HEK293T (cell line): ENCODE measurements at regions not wholly inside any gene's neighbourhood (a gene's known extent, or its start where the extent isn't known, plus 50 kb on each side); places are given as distances from the start of the nearest gene placed in this dataset.
"Not testable (repeated sequence)": the region's sequence is repeated elsewhere in the genome, so short reads cannot be mapped to it uniquely, and the experiment has no call there.

Source experiments
- CTCF ChIA-PET: fragments of 350-600 bp; formaldehyde crosslinking; extraction: SDS; loops from one replicate; lab custom pipeline; 2021; ENCODE audit warnings: antibody characterized with exemption, inconsistent platforms; lab: Yijun Ruan, JAX
- POLR2A ChIA-PET: fragments of 350-600 bp; formaldehyde crosslinking; extraction: SDS; loops from one replicate; lab custom pipeline; 2020; ENCODE audit warnings: antibody characterized with exemption, inconsistent platforms; lab: Yijun Ruan, JAX
- DNase-seq: peaks from one replicate; pipeline ENCODE4 v3.0.0; 2012; ENCODE audit warnings: mixed read lengths; ENCODE audit errors: extremely low spot score
- ARNT ChIP-seq: fragments of 450-650 bp; IDR thresholded peaks from 2 replicates; pipeline ENCODE4 v1.6.1; 2017; ENCODE audit warnings: mild to moderate bottlenecking
- BHLHE40 ChIP-seq: fragments of 450-650 bp; IDR thresholded peaks from 2 replicates; pipeline ENCODE4 v1.6.1; 2016; ENCODE audit warnings: mild to moderate bottlenecking, moderate library complexity, borderline replicate concordance
- CTBP1 ChIP-seq: fragments of 450-650 bp; IDR thresholded peaks from 2 replicates; pipeline ENCODE4 v1.6.1; 2016; ENCODE audit warnings: borderline replicate concordance
- ELF4 ChIP-seq: fragments of 450-650 bp; IDR thresholded peaks from 2 replicates; pipeline ENCODE4 v1.6.1; 2017; ENCODE audit warnings: antibody characterized with exemption
- FOXA1 ChIP-seq: fragments of 450-650 bp; IDR thresholded peaks from 2 replicates; pipeline ENCODE4 v1.6.1; 2016; ENCODE audit warnings: mild to moderate bottlenecking
- FOXK2 ChIP-seq: fragments of 450-650 bp; IDR thresholded peaks from 2 replicates; pipeline ENCODE4 v1.6.1; 2016; ENCODE audit warnings: mild to moderate bottlenecking
- FOXM1 ChIP-seq: fragments of 450-650 bp; IDR thresholded peaks from 2 replicates; pipeline ENCODE4 v1.6.1; 2017; ENCODE audit warnings: mild to moderate bottlenecking, borderline replicate concordance
- HDGF ChIP-seq: fragments of 450-650 bp; IDR thresholded peaks from 2 replicates; pipeline ENCODE4 v1.6.1; 2017; ENCODE audit warnings: antibody characterized with exemption, borderline replicate concordance
- L3MBTL2 ChIP-seq: fragments of 450-650 bp; conservative IDR thresholded peaks from 2 replicates; pipeline ENCODE4 v1.6.1; 2016; ENCODE audit warnings: mild to moderate bottlenecking
- LEF1 ChIP-seq: fragments of 450-650 bp; IDR thresholded peaks from 2 replicates; pipeline ENCODE4 v1.6.1; 2017; ENCODE audit warnings: mild to moderate bottlenecking, borderline replicate concordance
- NFRKB ChIP-seq: fragments of 450-650 bp; IDR thresholded peaks from 2 replicates; pipeline ENCODE4 v1.6.1; 2016; ENCODE audit warnings: mild to moderate bottlenecking, moderate library complexity
- SP1 ChIP-seq: fragments of 450-650 bp; IDR thresholded peaks from 2 replicates; pipeline ENCODE4 v1.6.1; 2017
- SUZ12 ChIP-seq: fragments of 450-650 bp; IDR thresholded peaks from 2 replicates; pipeline ENCODE4 v1.6.1; 2016; ENCODE audit warnings: mild to moderate bottlenecking
- TARDBP ChIP-seq: fragments of 450-650 bp; IDR thresholded peaks from 2 replicates; pipeline ENCODE4 v1.6.1; 2016
- ZNF384 ChIP-seq: fragments of 450-650 bp; IDR thresholded peaks from 2 replicates; pipeline ENCODE4 v1.6.1; 2016
- TF ChIP-seq, protein P1 (sequence below): fragments of 450-650 bp; IDR thresholded peaks from 2 replicates; pipeline ENCODE4 v1.6.1; 2016

- no peak for DNase-seq
- ChIA-PET POLR2A (no interaction called here), CTCF (no interaction called here)
- TF ChIP-seq LEF1 (no peak), BHLHE40 (no peak), CTBP1 (no peak), HDGF (no peak), FOXM1 (no peak), FOXA1 (no peak), FOXK2 (no peak), L3MBTL2 (no peak), SP1 (no peak)
- TF ChIP-seq, protein P1, sequence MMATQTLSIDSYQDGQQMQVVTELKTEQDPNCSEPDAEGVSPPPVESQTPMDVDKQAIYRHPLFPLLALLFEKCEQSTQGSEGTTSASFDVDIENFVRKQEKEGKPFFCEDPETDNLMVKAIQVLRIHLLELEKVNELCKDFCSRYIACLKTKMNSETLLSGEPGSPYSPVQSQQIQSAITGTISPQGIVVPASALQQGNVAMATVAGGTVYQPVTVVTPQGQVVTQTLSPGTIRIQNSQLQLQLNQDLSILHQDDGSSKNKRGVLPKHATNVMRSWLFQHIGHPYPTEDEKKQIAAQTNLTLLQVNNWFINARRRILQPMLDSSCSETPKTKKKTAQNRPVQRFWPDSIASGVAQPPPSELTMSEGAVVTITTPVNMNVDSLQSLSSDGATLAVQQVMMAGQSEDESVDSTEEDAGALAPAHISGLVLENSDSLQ: no peak
Observed at GRCh38 chr21:35473496-35473895, 424.4 kb upstream of the RUNX1 start.

GRCh38 chr21:35470522-35470921, 421.4 kb upstream of the RUNX1 start:
- ChIA-PET CTCF (no interaction called here), POLR2A (no interaction called here)
- DNase-seq: no peak
- no peak for TF ChIP-seq FOXA1

DNA sequence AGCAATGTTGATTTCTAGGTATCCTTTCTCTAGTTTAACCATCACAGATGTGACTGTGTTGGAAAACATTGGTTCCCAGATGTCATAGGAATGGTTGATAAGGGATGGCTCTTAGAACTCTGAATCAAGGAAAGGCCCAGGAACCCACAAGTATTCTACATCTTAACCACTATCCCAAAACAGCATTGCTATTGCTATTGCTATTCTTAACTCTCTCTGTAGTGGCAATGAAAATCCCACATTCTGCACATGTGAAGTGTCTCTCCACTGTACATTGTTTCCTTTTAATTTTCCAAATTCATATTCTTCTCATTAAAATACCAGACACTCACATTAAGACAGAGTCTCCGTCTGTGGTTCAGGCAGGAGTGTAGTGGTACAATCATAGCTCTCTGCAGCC, 420.4 kb upstream of the RUNX1 start:
- ChIA-PET CTCF (no interaction called here), POLR2A (no interaction called here)
- TF ChIP-seq, protein P1: no peak
- TF ChIP-seq L3MBTL2 (no peak), HDGF (no peak), ZNF384 (no peak), FOXM1 (no peak), FOXA1 (no peak), TARDBP (no peak), BHLHE40 (no peak), ARNT (no peak), LEF1 (no peak), SUZ12 (no peak), FOXK2 (no peak), NFRKB (no peak), CTBP1 (no peak)
- DNase-seq: no peak

- POLR2A ChIA-PET: no interaction called here
- TF ChIP-seq FOXA1 (no peak), TARDBP (no peak), CTBP1 (no peak), ZNF384 (no peak), HDGF (no peak), FOXK2 (no peak), LEF1 (no peak)
- DNase-seq: no peak
- CTCF ChIA-PET: no interaction called here
Observed at GRCh38 chr21:35468991-35469390, 419.9 kb upstream of the RUNX1 start.

- no peak for TF ChIP-seq NFRKB
- TF ChIP-seq, protein P1: no peak
- no peak for TF ChIP-seq TARDBP
- no peak for TF ChIP-seq CTBP1
- no peak for TF ChIP-seq ZNF384
- no peak for TF ChIP-seq ELF4
- TF ChIP-seq SUZ12: no peak
- ChIA-PET CTCF (no interaction called here), POLR2A (no interaction called here)
- no peak for DNase-seq
Observed at GRCh38 chr21:35467566-35467965, 418.5 kb upstream of the RUNX1 start.

GRCh38 chr21:35466681-35467080, 417.6 kb upstream of the RUNX1 start:
- POLR2A ChIA-PET, CTCF ChIA-PET, DNase-seq: not testable (repeated sequence)

- TF ChIP-seq BHLHE40 (no peak), NFRKB (no peak), HDGF (no peak), TARDBP (no peak), L3MBTL2 (no peak), LEF1 (no peak), SP1 (no peak), FOXM1 (no peak), FOXA1 (no peak), ELF4 (no peak), CTBP1 (no peak), ZNF384 (no peak), ARNT (no peak), FOXK2 (no peak), SUZ12 (no peak)
- TF ChIP-seq, protein P1: no peak
- POLR2A ChIA-PET: no interaction called here
- no peak for DNase-seq
- CTCF ChIA-PET: no interaction called here
Observed at GRCh38 chr21:35465741-35466140, 416.6 kb upstream of the RUNX1 start.
